H1 (cell line): ENCODE measurements at regions not wholly inside any gene's neighbourhood (a gene's known extent, or its start where the extent isn't known, plus 50 kb on each side); places are given as distances from the start of the nearest gene placed in this dataset.

ENCODE experiments used
- CTCF ChIA-PET: fragments of 300-600 bp; sonication (Branson Sonifier 250); formaldehyde crosslinking; loops from one replicate; lab custom pipeline; 2021; ENCODE audit not compliant: partially characterized antibody; lab: Charles Lee
- POLR2A ChIA-PET: fragments of 300-600 bp; sonication (Branson Sonifier 250); formaldehyde crosslinking; loops from one replicate; lab custom pipeline; 2021; ENCODE audit warnings: inconsistent platforms; ENCODE audit not compliant: partially characterized antibody; lab: Charles Lee
- DNase-seq, 2 experiments: peaks; one replicate each; pipeline versions ENCODE4 v3.0.0 to v3.0.0-alpha.2; 2010 to 2022; ENCODE audit warnings: low spot score in 2 of 2, low read depth in 1 of 2, mixed read lengths in 1 of 2
- FAIRE-seq: peaks from 2 replicates; lab custom pipeline; 2011; peaks lifted over from hg19 to GRCh38; lab: Jason Lieb, UNC
- H2AFZ ChIP-seq: 2 replicates; pipeline ENCODE4 v1.8.1; 2012; ENCODE audit warnings: low read length, inconsistent platforms
- H2AK5ac ChIP-seq: 2 replicates; pipeline ENCODE4 v1.6.1; 2013; ENCODE audit warnings: low read depth, low read length
- H2BK120ac ChIP-seq: replicated peaks from 2 replicates; pipeline ENCODE3; 2013; ENCODE audit warnings: low read depth, low read length, inconsistent platforms
- H2BK12ac ChIP-seq: 2 replicates; pipeline ENCODE4 v1.6.1; 2013; ENCODE audit warnings: low read depth, low read length
- H2BK15ac ChIP-seq: 2 replicates; pipeline ENCODE4 v1.6.1; 2013; ENCODE audit warnings: low read length
- H2BK20ac ChIP-seq: 2 replicates; pipeline ENCODE4 v1.6.1; 2013; ENCODE audit warnings: low read length
- H2BK5ac ChIP-seq: 2 replicates; pipeline ENCODE4 v1.6.1; 2013; ENCODE audit warnings: low read depth, low read length
- H3K14ac ChIP-seq: 2 replicates; pipeline ENCODE4 v1.6.1; 2013; ENCODE audit warnings: inconsistent platforms; ENCODE audit not compliant: insufficient read length
- H3K18ac ChIP-seq: 2 replicates; pipeline ENCODE4 v1.6.1; 2013; ENCODE audit warnings: low read length; ENCODE audit errors: extremely low read depth
- H3K23ac ChIP-seq: 2 replicates; pipeline ENCODE4 v1.6.1; 2013; ENCODE audit warnings: inconsistent platforms; ENCODE audit not compliant: insufficient read length
- H3K23me2 ChIP-seq: 2 replicates; pipeline ENCODE4 v1.6.1; 2013; ENCODE audit warnings: low read depth, low read length
- H3K27ac ChIP-seq: 2 replicates; pipeline ENCODE4 v1.6.1; 2011; ENCODE audit warnings: low read depth, low read length, inconsistent platforms
- H3K27me3 ChIP-seq, 4 experiments: replicated peaks in 1 of 4; 1 replicate in 1 of 4; 2 replicates in 3 of 4; pipeline versions ENCODE4 v1.6.1 to v1.8.1; 2011 to 2013; ENCODE audit warnings: low read length in 3 of 4, mild to moderate bottlenecking in 3 of 4, inconsistent platforms in 2 of 4, mixed read lengths in 2 of 4, moderate library complexity in 1 of 4; ENCODE audit not compliant: control insufficient read depth in 3 of 4, insufficient read depth in 3 of 4; ENCODE audit errors: extremely low read depth in 1 of 4
- H3K36me3 ChIP-seq, 4 experiments: 2 replicates each; pipeline versions ENCODE4 v1.6.1 to v1.8.1; 2011 to 2013; ENCODE audit warnings: mild to moderate bottlenecking in 4 of 4, low read length in 3 of 4, moderate library complexity in 2 of 4, control low read depth in 1 of 4, inconsistent platforms in 1 of 4; ENCODE audit not compliant: insufficient read depth in 4 of 4, control insufficient read depth in 2 of 4
- H3K4ac ChIP-seq: replicated peaks from 2 replicates; pipeline ENCODE3; 2013; ENCODE audit warnings: low read length, low read depth, mixed read lengths, inconsistent platforms; ENCODE audit not compliant: insufficient read length
- H3K4me1 ChIP-seq, 4 experiments: replicated peaks in 1 of 4; 1 replicate in 1 of 4; 2 replicates in 3 of 4; pipeline versions ENCODE4 v1.6.1 to v1.8.1; 2011 to 2013; ENCODE audit warnings: low read length in 3 of 4, inconsistent platforms in 2 of 4, mixed read lengths in 1 of 4; ENCODE audit not compliant: insufficient read depth in 4 of 4, control insufficient read depth in 3 of 4
- H3K4me2 ChIP-seq, 2 experiments: 2 replicates each; pipeline versions ENCODE4 v1.6.1 to v1.8.1; 2011 to 2013; ENCODE audit warnings: low read depth in 2 of 2, low read length in 2 of 2, control low read depth in 1 of 2, inconsistent platforms in 1 of 2, mild to moderate bottlenecking in 1 of 2; ENCODE audit not compliant: insufficient read depth in 1 of 2
- H3K4me3 ChIP-seq, 4 experiments: fragments of 200-600, 300-600 bp in 1 of 4; sonication (generic), shearing (Covaris generic), sonication (Bioruptor Twin) in 1 of 4; 2 replicates each; pipeline versions ENCODE4 v1.5.1 to v1.8.1; 2011 to 2016; ENCODE audit warnings: low read length in 4 of 4, low read depth in 3 of 4, control low read depth in 2 of 4, inconsistent platforms in 2 of 4, mild to moderate bottlenecking in 2 of 4, mixed read lengths in 1 of 4, moderate library complexity in 1 of 4; ENCODE audit not compliant: insufficient read depth in 2 of 4; ENCODE audit errors: extremely low read depth in 1 of 4
- H3K56ac ChIP-seq: replicated peaks from 2 replicates; pipeline ENCODE3; 2013; ENCODE audit warnings: low read depth, mild to moderate bottlenecking, mixed read lengths, low read length, inconsistent platforms; ENCODE audit not compliant: insufficient read length
- H3K79me1 ChIP-seq: 2 replicates; pipeline ENCODE4 v1.6.1; 2013; ENCODE audit warnings: low read depth, low read length, control low read depth
- H3K79me2 ChIP-seq, 2 experiments: 2 replicates each; pipeline versions ENCODE4 v1.6.1 to v1.8.1; 2012 to 2013; ENCODE audit warnings: low read length in 2 of 2, mild to moderate bottlenecking in 2 of 2, inconsistent platforms in 1 of 2; ENCODE audit not compliant: insufficient read depth in 2 of 2, control insufficient read depth in 1 of 2
- H3K9ac ChIP-seq, 4 experiments: replicated peaks in 1 of 4; 1 replicate in 1 of 4; 2 replicates in 3 of 4; pipeline versions ENCODE4 v1.6.1 to v1.8.1; 2011 to 2013; ENCODE audit warnings: low read depth in 3 of 4, low read length in 3 of 4, control low read depth in 2 of 4, mild to moderate bottlenecking in 2 of 4, moderate library complexity in 2 of 4, inconsistent platforms in 1 of 4; ENCODE audit errors: extremely low read depth in 1 of 4
- H3K9me3 ChIP-seq, 2 experiments: 2 replicates each; pipeline versions ENCODE4 v1.6.1 to v1.8.1; 2012 to 2013; ENCODE audit warnings: mild to moderate bottlenecking in 2 of 2, moderate library complexity in 2 of 2, control low read depth in 1 of 2, inconsistent platforms in 1 of 2, low read depth in 1 of 2, low read length in 1 of 2, mixed read lengths in 1 of 2; ENCODE audit not compliant: insufficient read depth in 2 of 2
- H4K20me1 ChIP-seq, 2 experiments: replicated peaks in 1 of 2; 2 replicates each; pipeline versions ENCODE3 to v1.8.1; 2011 to 2013; ENCODE audit warnings: inconsistent platforms in 2 of 2, low read length in 2 of 2, mild to moderate bottlenecking in 1 of 2; ENCODE audit not compliant: insufficient read depth in 2 of 2, control insufficient read depth in 1 of 2
- H4K5ac ChIP-seq: 2 replicates; pipeline ENCODE4 v1.6.1; 2013; ENCODE audit warnings: low read length, low read depth, mixed read lengths, inconsistent platforms; ENCODE audit not compliant: insufficient read length
- H4K8ac ChIP-seq: 2 replicates; pipeline ENCODE4 v1.8.0; 2013; ENCODE audit warnings: mild to moderate bottlenecking, moderate library complexity, low read length, inconsistent platforms; ENCODE audit not compliant: insufficient read depth; ENCODE audit errors: extremely low read depth
- H4K91ac ChIP-seq: replicated peaks from 2 replicates; pipeline ENCODE3; 2013; ENCODE audit warnings: low read length, mixed read lengths, inconsistent platforms; ENCODE audit not compliant: insufficient read length
- ASH2L ChIP-seq: fragments of 200-600, 300-600 bp; sonication (generic); IDR thresholded peaks from one replicate; pipeline ENCODE4 v1.7.1; 2017; ENCODE audit warnings: low read length
- POLR2A ChIP-seq, 2 experiments: IDR thresholded peaks; 1 replicate in 1 of 2; 2 replicates in 1 of 2; pipeline ENCODE4 v1.6.1; 2011; ENCODE audit warnings: low read depth in 2 of 2, low read length in 2 of 2, mild to moderate bottlenecking in 2 of 2; ENCODE audit errors: control extremely low read depth in 1 of 2
- TAF1 ChIP-seq: IDR thresholded peaks from 2 replicates; pipeline ENCODE4 v1.6.1; 2011; ENCODE audit warnings: mild to moderate bottlenecking, low read depth, low read length
- WGBS, 2 experiments: shearing (Covaris generic) in 1 of 2; methylation state at CpG; one replicate each; pipeline versions ENCODE4 v1.1.6 to v1.1.7; 2013 to 2015; ENCODE audit warnings: low lambda C conversion rate in 2 of 2, mixed read lengths in 2 of 2, inconsistent platforms in 1 of 2, low coverage in 1 of 2, missing lambda C conversion rate in 1 of 2; ENCODE audit not compliant: insufficient replicate concordance in 2 of 2, insufficient coverage in 1 of 2, insufficient read length in 1 of 2; ENCODE audit errors: extremely low coverage in 1 of 2, missing lambda C conversion rate in 1 of 2; 5-methylcytosine and 5-hydroxymethylcytosine counted together

- ChIA-PET CTCF (interaction anchor here (0.6 to 12.9 kb wide), 3 partner anchors 123 to 538 kb away, joined by 3 to 133 read pairs (median 5); no protein-coding TSS in a partner anchor), POLR2A (no interaction called here)
- H3K79me1 ChIP-seq: no peaks in the 10 kb centered on the region
- no peak overlapping the region for H3K27ac ChIP-seq
- no peak for FAIRE-seq
- no peaks in the 10 kb centered on the region for H3K9me3 ChIP-seq
- no peaks in the 10 kb centered on the region for H3K4me1 ChIP-seq
- H3K9ac ChIP-seq: no peak overlapping the region
- H2BK120ac ChIP-seq: no peak overlapping the region
- H3K23ac ChIP-seq: no peak overlapping the region
- no peak overlapping the region for H4K91ac ChIP-seq
- H2AK5ac ChIP-seq: no peak overlapping the region
- H4K20me1 ChIP-seq: no peaks in the 10 kb centered on the region
- H4K8ac ChIP-seq: no peak overlapping the region
- no peak overlapping the region for H3K4me3 ChIP-seq
- H3K14ac ChIP-seq: no peak overlapping the region
- peaks cover 0 to 1% (median 0%) of the 10 kb centered on the region in 4 experiments; a peak in 1 of 7 replicates for H3K27me3 ChIP-seq
- H3K36me3 ChIP-seq: no peaks in the 10 kb centered on the region
- H3K18ac ChIP-seq: no peak overlapping the region
- no peak overlapping the region for H3K4me2 ChIP-seq
- H3K56ac ChIP-seq: no peak overlapping the region
- no peak overlapping the region for H3K4ac ChIP-seq
- DNase-seq: no peak
- no peak overlapping the region for H2BK5ac ChIP-seq
- no peak overlapping the region for H2AFZ ChIP-seq
- no peaks in the 10 kb centered on the region for H3K79me2 ChIP-seq
- 89% methylated on average over 11 of the region's 11 CpGs; no CpG with 5 or more reads in 1 of the 2 experiments for WGBS, 2 experiments
- H3K23me2 ChIP-seq: no peaks in the 10 kb centered on the region
- no peak overlapping the region for H2BK12ac ChIP-seq
- TF ChIP-seq POLR2A (IDR thresholded peaks at IDR 0.05; ENCODE audit: control extremely low read depth in 1 of 2, low read depth in 2 of 2, low read length in 2 of 2) (no peak), ASH2L (no peak), TAF1 (no peak)
- H2BK15ac ChIP-seq: no peak overlapping the region
- no peak overlapping the region for H4K5ac ChIP-seq
- no peak overlapping the region for H2BK20ac ChIP-seq
These were observed 293.2 kb downstream of the ETS1 start for GRCh38 chr11:128294001-128294670.
